ENCODE measurements at regions not wholly inside any gene's neighbourhood (a gene's known extent, or its start where the extent isn't known, plus 50 kb on each side); places are given as distances from the start of the nearest gene placed in this dataset.
"Not testable (repeated sequence)": the region's sequence is repeated elsewhere in the genome, so short reads cannot be mapped to it uniquely, and the experiment has no call there.

DNA sequence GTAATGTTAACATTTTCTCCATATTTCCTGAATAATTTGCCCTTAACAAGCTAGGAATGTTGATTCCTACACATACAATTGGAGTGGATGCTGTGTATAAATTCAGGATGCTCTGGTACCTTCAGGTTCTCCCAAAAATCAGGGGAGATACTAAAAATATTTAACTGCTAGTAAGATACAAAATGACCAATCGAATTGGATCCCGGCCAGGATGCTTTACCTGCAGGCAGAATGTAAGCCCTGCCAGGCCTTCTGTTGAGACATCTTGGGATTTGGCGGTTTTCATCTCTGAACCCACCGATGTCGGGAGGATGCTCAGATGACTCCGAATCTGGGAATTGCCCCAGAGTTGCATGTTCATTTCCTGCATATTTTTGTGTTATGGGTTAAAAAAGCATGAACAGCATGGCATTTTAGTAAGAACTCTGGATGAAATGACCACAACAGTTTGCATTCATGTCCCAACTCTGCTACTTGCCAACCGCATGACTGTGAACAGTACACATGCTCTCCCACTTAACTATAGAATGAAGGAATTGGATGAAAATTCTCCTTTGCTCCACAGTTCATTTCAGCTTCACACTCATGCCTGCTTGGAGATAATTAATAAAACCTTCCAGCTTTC is 241.4 kb upstream of the TBL1XR1 start:
- no peak for DNase-seq

- DNase-seq, result no peak
Observed at GRCh38 chr3:177439694-177440269, 242.5 kb upstream of the TBL1XR1 start.

- DNase-seq, result no peak
Observed at GRCh38 chr3:177440456-177441104, 243.3 kb upstream of the TBL1XR1 start.

DNA sequence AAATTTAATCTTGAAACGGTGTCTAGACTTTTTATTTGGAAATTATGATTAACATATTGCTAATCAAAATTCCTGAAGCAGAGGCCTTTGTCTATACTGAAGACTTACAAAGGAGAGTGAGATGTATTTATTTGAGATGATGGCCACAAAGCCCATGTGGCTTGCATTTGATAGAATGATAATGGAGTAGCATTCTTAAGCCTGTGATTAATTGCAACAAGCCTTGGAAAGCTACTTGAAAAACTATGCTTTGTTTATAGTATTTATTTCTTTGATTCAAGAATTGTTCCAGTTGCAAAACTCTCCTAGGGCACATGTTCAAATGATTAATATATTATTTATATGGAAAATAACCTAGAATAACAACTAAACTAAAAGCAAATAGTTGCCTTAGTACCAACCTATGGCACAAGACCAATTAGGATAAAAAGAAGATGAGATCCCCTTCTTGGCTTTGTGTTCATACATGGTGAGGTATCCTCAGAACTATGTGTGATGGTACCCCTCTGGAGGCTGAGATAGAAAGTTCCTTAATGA is 244.1 kb upstream of the TBL1XR1 start:
- DNase-seq, result no peak

DNA sequence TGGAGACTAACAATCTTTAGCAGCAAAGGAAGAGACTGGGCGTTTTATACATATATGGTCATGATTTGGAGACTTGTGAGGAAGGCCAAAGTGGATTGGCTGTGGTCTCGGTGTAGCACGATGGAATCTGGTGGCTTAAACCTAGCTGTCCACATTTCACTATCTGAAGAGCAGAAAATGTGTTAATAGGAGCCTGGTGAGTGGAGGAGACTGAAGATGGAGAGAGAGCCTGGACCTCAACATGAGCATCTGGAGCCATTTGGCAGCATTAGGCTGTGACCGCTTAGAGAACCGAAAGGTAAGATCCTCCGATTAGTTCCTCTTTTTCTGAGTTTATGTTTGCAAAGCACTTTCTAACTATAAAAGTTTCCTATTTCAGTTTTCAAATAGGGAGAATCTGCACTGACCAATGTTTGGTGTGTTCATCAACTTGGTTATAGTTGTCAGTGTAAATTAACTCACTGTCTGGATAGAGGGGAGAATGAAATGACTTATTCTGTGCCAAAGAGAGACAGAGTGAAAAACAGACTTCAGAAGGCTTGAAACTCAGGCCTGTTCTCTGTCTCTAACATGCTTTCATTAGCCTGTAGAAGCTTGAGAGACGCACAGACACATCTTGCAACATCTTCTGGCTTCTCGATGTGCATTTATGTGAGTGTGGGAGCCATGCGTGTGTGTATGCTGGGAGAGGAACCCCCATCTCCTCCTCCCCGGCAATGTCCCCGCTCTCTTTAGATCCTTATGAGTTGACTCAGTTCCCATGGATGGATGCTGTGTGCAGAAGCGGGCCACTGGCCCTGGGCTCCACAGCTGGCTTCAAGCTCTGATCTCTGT is 244.7 kb upstream of the TBL1XR1 start:
- DNase-seq, result no peak

DNA sequence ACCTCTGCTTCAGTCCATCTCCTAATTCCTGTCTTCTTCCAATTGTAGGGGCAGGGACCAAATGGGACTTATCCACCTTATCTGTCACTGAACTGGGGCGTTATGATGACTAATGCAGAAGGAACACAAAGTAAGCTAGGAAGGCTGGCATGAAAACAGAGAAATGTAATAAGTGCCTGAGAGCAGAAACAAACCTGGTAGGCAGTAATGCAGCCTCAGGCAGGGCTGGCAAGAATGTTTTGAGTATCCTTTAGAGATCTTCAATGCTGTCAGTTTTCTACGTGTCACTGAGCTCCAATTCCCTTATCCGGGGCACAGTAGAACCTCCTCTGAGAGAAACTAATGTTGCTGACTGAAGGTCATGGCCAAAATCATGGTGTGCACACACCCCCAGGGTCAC is 246.2 kb upstream of the TBL1XR1 start:
- DNase-seq, result no peak

DNA sequence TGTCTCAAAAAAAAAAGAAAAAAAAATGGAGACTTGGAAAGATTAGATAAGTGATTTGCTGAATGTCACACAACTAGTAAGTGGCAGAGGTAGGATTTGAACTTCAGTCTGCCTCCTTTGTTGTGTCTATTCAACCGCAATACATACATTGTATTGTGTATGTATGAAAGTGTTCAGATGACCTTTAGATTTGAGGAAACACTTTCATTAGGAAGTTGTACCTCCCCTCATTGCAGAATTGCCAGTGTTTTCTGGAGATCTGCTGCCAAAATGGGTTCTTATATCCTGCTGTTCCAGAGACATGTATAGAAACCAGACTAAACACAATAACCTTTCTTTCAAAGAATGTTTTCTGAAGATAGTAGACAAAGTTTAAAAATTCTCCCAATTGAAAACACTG is 247.4 kb upstream of the TBL1XR1 start:
- DNase-seq, result no peak

DNA sequence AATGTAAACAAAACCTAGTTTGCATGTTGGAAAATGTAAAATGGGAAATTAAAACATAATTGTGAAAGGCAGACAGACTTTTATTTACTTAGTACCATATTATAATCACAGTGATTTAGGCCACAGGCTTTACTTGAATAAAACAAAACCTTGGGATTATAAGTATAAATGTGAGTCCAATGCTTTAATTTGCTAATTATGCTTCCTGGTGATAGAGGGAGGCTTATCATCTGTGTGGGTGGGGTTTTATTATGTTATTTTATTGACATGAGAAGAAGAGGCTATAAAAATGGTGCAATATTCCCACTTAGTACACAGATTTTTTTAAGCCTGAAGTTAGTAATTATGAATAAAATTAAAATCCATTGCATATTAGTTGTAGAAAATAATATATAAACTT is 248.3 kb upstream of the TBL1XR1 start:
- no peak for DNase-seq

GRCh38 chr3:177446165-177446601 is 248.9 kb upstream of the TBL1XR1 start:
- no peak for DNase-seq

GRCh38 chr3:177447938-177448337 is 250.7 kb upstream of the TBL1XR1 start:
- DNase-seq, result no peak

DNA sequence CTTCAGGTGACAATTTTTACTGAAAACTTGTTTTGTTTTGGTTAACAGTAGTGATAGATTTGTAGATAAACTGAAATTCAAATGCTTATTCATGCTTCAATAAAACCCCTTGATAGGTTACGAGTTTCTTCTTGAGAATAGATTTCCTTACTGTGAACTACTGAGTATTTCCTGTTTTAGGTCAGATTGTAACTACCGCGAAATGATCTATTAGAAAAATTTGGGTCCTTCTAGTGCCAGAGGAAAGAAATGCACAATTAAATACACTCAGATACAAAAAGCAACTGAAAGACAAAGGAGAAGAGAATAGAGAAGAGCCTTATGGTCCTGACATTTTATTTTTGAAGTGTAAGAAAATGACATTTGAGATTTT is 251.7 kb upstream of the TBL1XR1 start:
- no peak for DNase-seq

DNA sequence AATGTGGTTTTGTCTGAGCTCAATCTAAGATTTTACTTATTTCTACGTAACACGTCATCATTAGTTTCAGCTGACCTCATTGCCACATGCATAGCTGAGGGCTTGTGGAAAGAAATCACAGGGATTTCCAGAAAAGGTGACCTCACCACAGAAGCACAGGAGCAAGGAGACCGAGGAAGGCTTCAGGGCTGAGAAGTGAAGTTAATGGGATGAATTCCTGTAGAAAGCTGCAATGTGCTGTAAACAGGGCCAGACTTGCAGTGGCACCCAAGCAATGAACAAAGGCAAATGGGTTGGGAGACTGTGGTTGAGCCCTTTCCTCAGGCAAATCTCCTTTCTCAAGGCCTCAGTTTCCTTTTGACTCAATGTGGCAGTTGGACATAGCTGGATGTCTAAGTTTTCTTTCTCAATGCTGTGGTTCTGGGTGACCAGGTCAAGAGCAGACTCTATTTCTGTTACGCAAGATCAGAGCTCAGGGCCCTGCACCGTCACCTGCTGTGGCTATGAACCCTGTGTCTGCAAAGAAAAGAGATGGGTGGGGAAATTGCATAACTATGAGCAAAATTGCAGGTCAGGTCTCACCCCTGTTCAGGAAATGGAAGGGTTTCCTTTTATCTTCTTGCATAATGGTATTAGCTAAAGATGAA is 252.2 kb upstream of the TBL1XR1 start:
- DNase-seq, result peak; percentile 2 to 17

GRCh38 chr3:177451301-177451750 is 254.0 kb upstream of the TBL1XR1 start:
- DNase-seq, result no peak

- no peak for DNase-seq
Observed at GRCh38 chr3:177451864-177452830, 254.9 kb upstream of the TBL1XR1 start.

DNA sequence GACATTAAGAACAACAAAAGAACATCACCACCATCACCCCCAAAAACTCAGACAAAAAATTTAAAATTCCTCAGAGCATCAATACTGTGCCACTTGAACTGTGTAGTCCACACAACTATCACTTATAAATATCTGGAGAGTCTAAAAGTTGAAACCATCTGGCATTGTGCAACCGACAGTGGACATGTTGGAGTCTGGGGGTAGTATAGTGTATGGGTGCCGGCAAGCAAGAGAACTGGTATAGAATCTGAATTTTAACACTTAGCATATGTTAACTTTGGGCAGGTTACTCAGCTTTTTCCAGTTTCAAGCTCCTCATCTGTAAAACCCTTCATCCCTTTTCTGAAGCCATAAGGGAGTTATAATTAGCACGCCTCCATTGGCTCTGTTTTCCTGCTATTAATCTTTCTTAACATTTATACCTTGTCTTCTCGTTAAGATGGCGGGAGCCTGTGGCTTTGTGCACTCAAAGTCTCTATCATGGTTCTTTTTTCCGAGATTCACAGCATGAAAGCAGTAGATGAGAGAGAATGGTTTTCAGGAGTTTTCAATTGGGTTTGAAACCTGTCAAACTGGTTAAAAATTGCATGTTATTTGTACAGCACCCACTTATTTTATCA is 255.7 kb upstream of the TBL1XR1 start:
- no peak for DNase-seq

GRCh38 chr3:177453451-177453844 is 256.2 kb upstream of the TBL1XR1 start:
- no peak for DNase-seq

- not testable (repeated sequence) for DNase-seq
Observed at GRCh38 chr3:177457204-177457603, 259.9 kb upstream of the TBL1XR1 start.

DNA sequence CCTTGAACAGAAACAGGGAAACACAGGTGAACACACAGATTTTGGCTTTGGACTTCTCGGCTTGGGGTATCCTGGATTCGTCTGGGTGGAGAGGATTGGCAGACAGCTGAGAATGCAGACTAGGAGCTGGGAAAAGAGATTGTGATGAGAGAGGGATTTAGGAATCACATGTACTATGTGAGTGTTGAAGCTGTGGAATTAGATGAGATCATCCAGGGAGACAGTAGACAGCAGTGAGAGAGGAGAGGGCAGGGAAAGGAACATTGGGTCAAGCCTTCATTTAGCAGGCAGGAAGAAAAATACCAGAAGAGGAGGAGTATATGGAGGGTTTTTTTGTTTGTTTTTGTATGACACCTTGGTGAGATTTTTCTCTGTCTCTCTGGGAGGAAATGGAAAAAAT is 262.1 kb upstream of the TBL1XR1 start:
- no peak for DNase-seq

DNA sequence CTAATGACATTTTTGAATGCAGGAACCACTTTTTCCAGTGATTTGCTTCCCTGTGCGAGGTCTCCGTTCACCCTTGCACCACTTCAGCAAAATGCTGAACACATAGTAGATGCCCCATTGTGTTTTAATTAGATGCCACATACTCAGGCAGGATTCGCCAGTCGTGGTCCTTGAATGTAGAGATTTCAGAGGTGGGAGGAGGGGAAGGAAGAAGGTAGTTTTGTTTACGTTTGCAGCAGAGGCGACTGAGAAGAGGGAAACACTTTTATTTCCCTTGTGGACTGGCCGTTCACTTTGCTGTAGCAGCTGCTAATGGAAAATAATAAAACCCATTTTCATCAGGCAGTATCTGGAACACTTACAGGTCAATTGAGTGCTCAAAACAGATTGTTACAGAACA is 262.8 kb upstream of the TBL1XR1 start:
- no peak for DNase-seq

- no peak for DNase-seq
Observed at GRCh38 chr3:177461765-177462164, 264.5 kb upstream of the TBL1XR1 start.

DNA sequence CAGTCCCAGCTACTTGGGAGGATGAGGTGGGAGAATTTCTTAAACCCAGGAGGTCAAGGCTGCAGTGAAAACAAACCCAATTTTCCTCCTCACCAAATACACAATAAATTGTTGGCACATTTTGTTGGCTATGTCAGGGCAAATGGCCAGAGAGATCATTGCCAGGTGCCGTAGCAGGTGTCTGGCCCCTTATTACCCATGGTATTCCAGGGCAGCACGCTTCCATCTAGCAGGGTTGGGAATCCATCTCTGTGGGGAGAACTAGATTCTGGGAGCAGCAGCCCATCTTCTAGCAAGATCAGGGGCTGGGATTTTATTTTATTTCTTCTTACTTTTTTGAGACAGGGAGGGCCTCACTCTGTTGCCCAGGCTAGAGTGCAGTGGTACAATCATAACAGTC is 266.1 kb upstream of the TBL1XR1 start:
- not testable (repeated sequence) for DNase-seq

Data from activated CD4-positive, alpha-beta T cell treated with anti-CD3 and anti-CD28 coated beads for 4 hours (primary cell).